Gastrocnemius medialis (tissue), 4 donors: ENCODE measurements at regions not wholly inside any gene's neighbourhood (a gene's known extent, or its start where the extent isn't known, plus 50 kb on each side); places are given as distances from the start of the nearest gene placed in this dataset.

Experiments used
- POLR2A ChIP-seq, 2 donors: fragments of 450-650 bp; IDR thresholded peaks; one replicate each; pipeline ENCODE4 v1.6.1; 2017; ENCODE audit warnings: antibody characterized with exemption in 2 of 2, mild to moderate bottlenecking in 2 of 2, moderate library complexity in 2 of 2
- TF ChIP-seq, protein P1 (sequence below), 5 experiments: fragments of 450-650 bp in 3 of 5; fragments of 200-600 bp in 2 of 5; sonication (generic) in 2 of 5; IDR thresholded peaks in 4 of 5; conservative IDR thresholded peaks in 1 of 5; 1 replicate in 4 of 5; 2 replicates in 1 of 5; pipeline ENCODE4 v1.5.1; 2016 to 2019; ENCODE audit warnings: antibody characterized with exemption in 5 of 5, mild to moderate bottlenecking in 3 of 5, moderate library complexity in 3 of 5

DNA sequence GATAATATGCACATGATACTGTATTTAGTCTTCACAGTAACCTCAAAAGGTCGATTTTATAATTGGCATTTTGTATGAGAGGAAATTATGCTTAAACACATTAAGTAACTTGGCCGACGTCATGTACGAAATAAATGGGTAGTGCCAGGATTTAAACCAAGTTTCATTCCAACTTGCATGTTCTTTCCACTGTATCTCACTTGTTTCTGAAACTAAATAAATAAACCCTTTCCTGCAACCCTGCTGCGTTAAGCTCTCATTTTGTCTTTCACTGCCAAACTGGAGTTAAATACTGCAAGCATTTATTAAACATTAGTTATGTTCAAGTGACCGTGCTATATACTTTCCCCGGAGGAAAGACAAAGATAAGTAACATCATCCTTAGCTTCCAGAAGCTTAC is 293.9 kb upstream of the PRKD1 start:
- TF ChIP-seq, protein P1, sequence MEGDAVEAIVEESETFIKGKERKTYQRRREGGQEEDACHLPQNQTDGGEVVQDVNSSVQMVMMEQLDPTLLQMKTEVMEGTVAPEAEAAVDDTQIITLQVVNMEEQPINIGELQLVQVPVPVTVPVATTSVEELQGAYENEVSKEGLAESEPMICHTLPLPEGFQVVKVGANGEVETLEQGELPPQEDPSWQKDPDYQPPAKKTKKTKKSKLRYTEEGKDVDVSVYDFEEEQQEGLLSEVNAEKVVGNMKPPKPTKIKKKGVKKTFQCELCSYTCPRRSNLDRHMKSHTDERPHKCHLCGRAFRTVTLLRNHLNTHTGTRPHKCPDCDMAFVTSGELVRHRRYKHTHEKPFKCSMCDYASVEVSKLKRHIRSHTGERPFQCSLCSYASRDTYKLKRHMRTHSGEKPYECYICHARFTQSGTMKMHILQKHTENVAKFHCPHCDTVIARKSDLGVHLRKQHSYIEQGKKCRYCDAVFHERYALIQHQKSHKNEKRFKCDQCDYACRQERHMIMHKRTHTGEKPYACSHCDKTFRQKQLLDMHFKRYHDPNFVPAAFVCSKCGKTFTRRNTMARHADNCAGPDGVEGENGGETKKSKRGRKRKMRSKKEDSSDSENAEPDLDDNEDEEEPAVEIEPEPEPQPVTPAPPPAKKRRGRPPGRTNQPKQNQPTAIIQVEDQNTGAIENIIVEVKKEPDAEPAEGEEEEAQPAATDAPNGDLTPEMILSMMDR (IDR thresholded peaks at IDR 0.05 in 4 of 5, conservative IDR thresholded peaks at IDR 0.05 in 1 of 5) = no peak
- no peak for TF ChIP-seq POLR2A (IDR thresholded peaks at IDR 0.05)
